ENCODE measurements at regions not wholly inside any gene's neighbourhood (a gene's known extent, or its start where the extent isn't known, plus 50 kb on each side); places are given as distances from the start of the nearest gene placed in this dataset.

GRCh38 chr15:46567968-46568367 is 933.1 kb downstream of the SQOR start:
- Mint-ChIP-seq H3K4me1 (ENCODE audit: low read depth) (no peaks in the 10 kb centered on the region), H3K4me3 (no peak overlapping the region), H3K36me3 (ENCODE audit: insufficient read depth in 2 of 2) (peaks cover 0 to 1% of the 10 kb centered on the region in 2 donors), H3K27ac (no peak overlapping the region), H3K9me3 (peaks cover 5% of the 10 kb centered on the region in 2 donors), H3K27me3 (ENCODE audit: low read depth) (no peaks in the 10 kb centered on the region)
- DNase-seq (no peak), ATAC-seq (replicated peaks in 1 of 2) (no peak)

DNA sequence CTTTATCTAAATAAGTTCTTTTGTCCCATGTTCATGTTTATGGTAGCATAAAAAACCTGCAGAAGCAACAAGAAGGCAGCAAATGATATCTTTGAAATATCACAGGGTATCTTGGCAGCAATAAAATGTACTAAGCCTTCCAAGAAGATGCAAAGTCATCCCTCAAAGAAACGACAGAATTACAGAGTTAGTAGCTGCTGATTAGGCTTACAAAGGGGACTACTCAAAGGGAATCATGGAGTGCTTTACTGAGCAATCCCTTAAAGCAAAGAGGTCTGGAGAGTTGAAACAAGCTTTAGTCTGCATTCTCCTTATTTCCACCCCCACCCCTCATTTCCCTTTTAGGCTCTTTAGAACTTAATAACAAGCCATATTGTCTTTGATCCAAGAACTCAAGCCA is 935.0 kb downstream of the SQOR start:
- Mint-ChIP-seq H3K4me1 (ENCODE audit: low read depth) (no peaks in the 10 kb centered on the region), H3K9me3 (peaks cover 5 to 7% of the 10 kb centered on the region in 2 donors), H3K27ac (no peak overlapping the region), H3K27me3 (ENCODE audit: low read depth) (no peaks in the 10 kb centered on the region), H3K36me3 (ENCODE audit: insufficient read depth in 2 of 2) (peaks cover 0 to 1% of the 10 kb centered on the region in 2 donors), H3K4me3 (no peak overlapping the region)
- DNase-seq (no peak), ATAC-seq (replicated peaks in 1 of 2) (no peak)

- no peak overlapping the region for H3K4me3 Mint-ChIP-seq
- H3K36me3 Mint-ChIP-seq (ENCODE audit: insufficient read depth in 2 of 2) = no peaks in the 10 kb centered on the region
- H3K27ac Mint-ChIP-seq = no peak overlapping the region
- DNase-seq (no peak), ATAC-seq (replicated peaks in 1 of 2) (no peak)
- no peaks in the 10 kb centered on the region for H3K27me3 Mint-ChIP-seq (ENCODE audit: low read depth)
- peaks cover 7 to 9% of the 10 kb centered on the region in 2 donors for H3K9me3 Mint-ChIP-seq
- H3K4me1 Mint-ChIP-seq (ENCODE audit: low read depth) = no peaks in the 10 kb centered on the region
Observed at GRCh38 chr15:46576646-46577395, 942.0 kb downstream of the SQOR start.

- Mint-ChIP-seq H3K36me3 (ENCODE audit: insufficient read depth in 2 of 2) (no peaks in the 10 kb centered on the region), H3K27me3 (ENCODE audit: low read depth) (no peaks in the 10 kb centered on the region), H3K4me3 (no peak overlapping the region), H3K4me1 (ENCODE audit: low read depth) (no peaks in the 10 kb centered on the region), H3K9me3 (peaks cover 4 to 9% of the 10 kb centered on the region in 2 donors), H3K27ac (no peak overlapping the region)
- DNase-seq (no peak), ATAC-seq (replicated peaks in 1 of 2) (no peak)
Observed at GRCh38 chr15:46577767-46578166, 942.9 kb downstream of the SQOR start.

- H3K27ac Mint-ChIP-seq = no peak overlapping the region
- peaks cover 5 to 8% of the 10 kb centered on the region in 2 donors for H3K9me3 Mint-ChIP-seq
- no peaks in the 10 kb centered on the region for H3K4me1 Mint-ChIP-seq (ENCODE audit: low read depth)
- DNase-seq (no peak), ATAC-seq (replicated peaks in 1 of 2) (no peak)
- no peaks in the 10 kb centered on the region for H3K36me3 Mint-ChIP-seq (ENCODE audit: insufficient read depth in 2 of 2)
- H3K27me3 Mint-ChIP-seq (ENCODE audit: low read depth) = no peaks in the 10 kb centered on the region
- no peak overlapping the region for H3K4me3 Mint-ChIP-seq
Observed at GRCh38 chr15:46580487-46580886, 945.7 kb downstream of the SQOR start.

DNA sequence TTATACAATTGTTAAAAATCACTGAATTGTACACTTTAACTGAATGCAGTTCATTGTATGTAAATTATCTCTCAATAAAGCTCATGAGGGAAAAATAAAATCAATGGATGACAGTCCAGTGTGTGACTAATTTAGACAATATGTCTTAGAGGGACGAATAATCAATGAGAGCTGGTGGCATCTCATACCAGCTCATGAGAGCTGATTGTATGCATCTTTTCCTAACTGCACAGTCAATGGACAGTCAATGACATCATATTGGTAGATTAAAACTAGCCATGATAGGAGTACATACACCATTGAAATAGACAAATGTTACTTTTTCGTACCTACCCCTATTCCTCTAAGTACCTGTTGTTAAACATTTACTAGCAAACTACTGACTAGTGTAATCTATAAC is 946.1 kb downstream of the SQOR start:
- ATAC-seq (replicated peaks in 1 of 2) (no peak), DNase-seq (no peak)
- H3K36me3 Mint-ChIP-seq (ENCODE audit: insufficient read depth in 2 of 2) = no peaks in the 10 kb centered on the region
- H3K4me3 Mint-ChIP-seq = no peak overlapping the region
- H3K4me1 Mint-ChIP-seq (ENCODE audit: low read depth) = no peaks in the 10 kb centered on the region
- no peak overlapping the region for H3K27ac Mint-ChIP-seq
- H3K9me3 Mint-ChIP-seq = peaks cover 5 to 8% of the 10 kb centered on the region in 2 donors
- H3K27me3 Mint-ChIP-seq (ENCODE audit: low read depth) = no peaks in the 10 kb centered on the region

DNA sequence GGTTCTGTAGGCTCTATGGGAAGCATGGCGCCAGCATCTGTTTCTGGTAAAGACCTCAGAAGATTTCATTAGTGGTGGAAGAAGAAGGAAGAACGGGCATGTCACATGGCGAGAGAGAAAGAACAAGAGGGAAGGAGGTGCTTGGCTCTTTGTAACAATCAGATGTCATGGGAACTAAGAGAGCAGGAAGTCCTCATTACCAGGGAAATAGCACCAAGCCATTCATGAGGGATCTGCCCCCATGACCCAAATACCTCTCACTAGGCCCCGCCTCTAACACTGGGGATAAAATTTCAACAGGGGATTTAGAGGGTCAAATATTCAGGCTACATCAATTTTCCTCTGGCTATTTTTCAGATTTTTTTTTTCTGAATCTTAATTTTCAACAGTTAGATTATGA is 954.3 kb downstream of the SQOR start:
- ATAC-seq (replicated peaks in 1 of 2) (no peak), DNase-seq (no peak)
- Mint-ChIP-seq H3K36me3 (ENCODE audit: insufficient read depth in 2 of 2) (peaks cover 0 to 1% of the 10 kb centered on the region in 2 donors), H3K4me1 (ENCODE audit: low read depth) (no peaks in the 10 kb centered on the region), H3K27me3 (ENCODE audit: low read depth) (no peaks in the 10 kb centered on the region), H3K9me3 (peaks cover 11 to 18% of the 10 kb centered on the region in 2 donors), H3K4me3 (no peak overlapping the region), H3K27ac (no peak overlapping the region)

GRCh38 chr15:46591462-46591861 is 956.6 kb downstream of the SQOR start:
- Mint-ChIP-seq H3K9me3 (peaks cover 14 to 15% of the 10 kb centered on the region in 2 donors), H3K27ac (no peak overlapping the region)
- no peak for ATAC-seq (replicated peaks in 1 of 2)

DNA sequence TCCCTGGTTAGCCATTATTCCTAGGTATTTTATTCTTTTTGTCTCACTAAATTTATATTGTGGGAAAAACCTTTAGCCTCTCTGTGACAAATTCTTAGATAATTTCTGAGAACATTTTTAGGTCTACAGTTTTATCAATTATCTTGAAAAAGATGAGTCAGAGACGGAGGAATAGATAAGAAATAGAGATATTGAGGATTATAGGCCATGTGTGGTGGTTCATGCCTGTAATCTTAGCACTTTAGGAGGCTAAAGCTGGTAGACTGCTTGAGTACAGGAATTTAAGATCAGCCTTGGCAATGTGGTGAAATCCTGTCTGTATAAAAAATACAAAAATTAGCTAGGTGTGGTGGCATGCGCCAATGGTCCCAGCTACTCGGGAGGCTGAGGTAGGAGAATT is 960.2 kb downstream of the SQOR start:
- H3K9me3 Mint-ChIP-seq = peaks cover 11% of the 10 kb centered on the region in 2 donors
- DNase-seq (no peak), ATAC-seq (replicated peaks in 1 of 2) (no peak)
- H3K4me1 Mint-ChIP-seq (ENCODE audit: low read depth) = no peaks in the 10 kb centered on the region
- no peak overlapping the region for H3K4me3 Mint-ChIP-seq
- H3K36me3 Mint-ChIP-seq (ENCODE audit: insufficient read depth in 2 of 2) = no peaks in the 10 kb centered on the region
- H3K27ac Mint-ChIP-seq = no peak overlapping the region
- no peaks in the 10 kb centered on the region for H3K27me3 Mint-ChIP-seq (ENCODE audit: low read depth)

More at GRCh38 chr15:46591462-46591861, 956.6 kb downstream of the SQOR start:
- peaks cover 0 to 1% of the 10 kb centered on the region in 2 donors for H3K36me3 Mint-ChIP-seq (ENCODE audit: insufficient read depth in 2 of 2)
- no peaks in the 10 kb centered on the region for H3K27me3 Mint-ChIP-seq (ENCODE audit: low read depth)
- DNase-seq = no peak
- H3K4me3 Mint-ChIP-seq = no peak overlapping the region
- H3K4me1 Mint-ChIP-seq (ENCODE audit: low read depth) = no peaks in the 10 kb centered on the region

DNA sequence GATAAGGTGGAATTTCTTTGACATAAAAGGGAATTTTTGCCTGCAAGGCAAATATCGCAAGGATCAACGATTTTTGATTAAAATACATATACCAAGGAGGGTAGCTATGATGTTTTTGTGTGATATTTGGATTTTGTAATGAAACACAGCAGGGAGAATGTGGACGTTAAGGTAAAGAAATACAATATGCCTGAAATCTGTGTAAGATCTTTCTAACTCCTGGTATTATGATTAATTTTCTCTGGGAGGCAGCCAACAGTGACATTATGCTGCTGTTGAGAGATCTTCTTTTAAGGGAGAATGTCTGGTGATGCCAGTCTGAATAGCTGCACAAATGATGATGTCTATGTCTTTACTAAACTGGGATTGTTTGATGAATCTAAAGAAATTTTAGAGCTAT is 972.2 kb downstream of the SQOR start:
- no peaks in the 10 kb centered on the region for H3K27me3 Mint-ChIP-seq (ENCODE audit: low read depth)
- ATAC-seq (replicated peaks in 1 of 2) (no peak), DNase-seq (no peak)
- no peak overlapping the region for H3K4me3 Mint-ChIP-seq
- H3K4me1 Mint-ChIP-seq (ENCODE audit: low read depth) = no peaks in the 10 kb centered on the region
- no peaks in the 10 kb centered on the region for H3K36me3 Mint-ChIP-seq (ENCODE audit: insufficient read depth in 2 of 2)
- H3K27ac Mint-ChIP-seq = no peak overlapping the region
- peaks cover 6 to 7% of the 10 kb centered on the region in 2 donors for H3K9me3 Mint-ChIP-seq

GRCh38 chr15:46616033-46616432 is 981.2 kb downstream of the SQOR start:
- ATAC-seq (replicated peaks in 1 of 2) = no peak
- peaks cover 0 to 2% of the 10 kb centered on the region in 2 donors for H3K9me3 Mint-ChIP-seq
- H3K4me1 Mint-ChIP-seq (ENCODE audit: low read depth) = no peaks in the 10 kb centered on the region
- H3K27ac Mint-ChIP-seq = no peak overlapping the region
- H3K4me3 Mint-ChIP-seq = no peak overlapping the region
- no peak for DNase-seq
- peaks cover 0 to 2% of the 10 kb centered on the region in 2 donors for H3K36me3 Mint-ChIP-seq (ENCODE audit: insufficient read depth in 2 of 2)
- no peaks in the 10 kb centered on the region for H3K27me3 Mint-ChIP-seq (ENCODE audit: low read depth)

DNA sequence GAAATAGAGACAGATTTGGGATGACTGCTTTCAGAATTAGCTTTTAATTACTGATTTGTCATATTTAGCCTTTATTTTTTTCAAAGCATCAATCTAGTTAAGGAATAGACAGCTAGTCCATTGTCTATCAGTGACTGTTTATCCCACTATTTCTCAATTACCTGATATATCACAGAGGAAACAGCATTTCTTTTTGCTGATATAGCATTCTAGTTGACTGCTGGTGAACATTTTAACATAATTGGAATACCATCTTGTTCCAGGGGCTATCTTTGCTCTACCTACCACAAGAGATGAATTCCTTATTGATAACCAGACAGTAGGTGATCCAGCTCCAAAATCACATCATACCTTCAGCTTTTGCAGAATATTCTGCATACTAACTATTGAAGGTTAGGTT is 982.7 kb downstream of the SQOR start:
- Mint-ChIP-seq H3K27ac (no peak overlapping the region), H3K9me3 (peaks cover 0 to 2% of the 10 kb centered on the region in 2 donors), H3K4me1 (ENCODE audit: low read depth) (no peaks in the 10 kb centered on the region), H3K27me3 (ENCODE audit: low read depth) (no peaks in the 10 kb centered on the region), H3K36me3 (ENCODE audit: insufficient read depth in 2 of 2) (peaks cover 0 to 2% of the 10 kb centered on the region in 2 donors), H3K4me3 (no peak overlapping the region)
- DNase-seq (no peak), ATAC-seq (replicated peaks in 1 of 2) (no peak)

DNA sequence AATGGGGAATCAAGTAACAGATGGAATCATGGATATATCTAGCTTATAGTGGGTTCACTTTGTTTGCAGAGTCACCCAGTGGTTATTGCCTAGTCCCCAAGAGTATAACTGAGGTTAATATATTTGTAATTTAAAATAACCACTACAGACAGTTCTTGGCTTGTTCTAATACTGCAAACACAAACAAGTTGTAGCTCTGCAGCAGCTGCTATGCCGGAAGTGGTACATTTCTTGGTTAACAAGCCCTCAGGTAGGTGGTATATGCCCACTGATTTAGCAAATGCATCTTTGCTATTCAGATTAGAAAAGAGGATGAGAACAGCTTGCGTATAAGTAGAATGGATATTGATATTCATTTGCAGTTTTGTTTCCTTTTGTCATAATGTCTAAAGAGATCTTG is 984.2 kb downstream of the SQOR start:
- no peak overlapping the region for H3K4me3 Mint-ChIP-seq
- H3K9me3 Mint-ChIP-seq = peaks cover 2% of the 10 kb centered on the region in 2 donors
- no peak overlapping the region for H3K27ac Mint-ChIP-seq
- H3K27me3 Mint-ChIP-seq (ENCODE audit: low read depth) = no peaks in the 10 kb centered on the region
- DNase-seq = no peak
- peaks cover 0 to 2% of the 10 kb centered on the region in 2 donors for H3K36me3 Mint-ChIP-seq (ENCODE audit: insufficient read depth in 2 of 2)
- ATAC-seq (replicated peaks in 1 of 2) = no peak
- H3K4me1 Mint-ChIP-seq (ENCODE audit: low read depth) = no peaks in the 10 kb centered on the region
